ENCODE measurements at regions not wholly inside any gene's neighbourhood (a gene's known extent, or its start where the extent isn't known, plus 50 kb on each side); places are given as distances from the start of the nearest gene placed in this dataset.

DNA sequence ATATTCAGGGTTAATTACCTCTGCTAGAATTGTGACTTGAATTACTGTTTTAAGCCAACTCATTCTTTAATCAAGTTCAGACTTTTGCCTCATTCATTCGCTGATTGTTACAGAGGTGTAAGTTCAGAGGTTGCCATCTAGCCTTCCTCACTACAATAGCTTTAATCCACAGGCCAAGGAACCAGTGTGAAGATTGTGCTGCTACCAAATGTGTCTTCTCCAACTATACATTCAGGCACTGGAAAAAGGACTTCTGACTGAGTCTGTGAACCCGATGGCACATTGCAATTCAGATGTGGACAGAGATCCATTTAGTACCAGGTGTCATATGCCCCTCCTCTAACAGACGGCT, 111.2 kb upstream of the ADGRF1 start:
- no peak overlapping the region for H4K8ac ChIP-seq (ENCODE audit: low read length)
- H2BK5ac ChIP-seq (ENCODE audit: low read depth, low read length, poor library complexity, severe bottlenecking) = no peak overlapping the region
- H3K27me3 ChIP-seq (ENCODE audit: control insufficient read depth in 1 of 2, insufficient read depth in 1 of 2, low read length in 2 of 2) = no peaks in the 10 kb centered on the region
- no peak overlapping the region for H3K9ac ChIP-seq (ENCODE audit: low read length)
- H2BK15ac ChIP-seq (ENCODE audit: low read depth, poor library complexity, severe bottlenecking) = no peak overlapping the region
- H2BK12ac ChIP-seq (ENCODE audit: low read length in 2 of 2) = peak overlapping the region in 1 of 2 experiments; percentile 89
- WGBS = 90% methylated on average over 3 of the region's 3 CpGs
- H3K36me3 ChIP-seq (ENCODE audit: control insufficient read depth in 1 of 2, insufficient read depth in 2 of 2, low read depth in 1 of 2, low read length in 2 of 2) = no peaks in the 10 kb centered on the region
- no peaks in the 10 kb centered on the region for H3K9me3 ChIP-seq (ENCODE audit: control insufficient read depth, low read length)
- no peak overlapping the region for H2AK5ac ChIP-seq (ENCODE audit: low read length, severe bottlenecking)
- no peak overlapping the region for H3K4me2 ChIP-seq (ENCODE audit: low read length, poor library complexity, severe bottlenecking)
- H4K91ac ChIP-seq (ENCODE audit: low read length) = peak overlapping the region; percentile 75
- H3K4me1 ChIP-seq (ENCODE audit: control insufficient read depth, insufficient read depth, low read depth, low read length) = peaks cover 7% of the 10 kb centered on the region
- H3K27ac ChIP-seq (ENCODE audit: low read length, poor library complexity, severe bottlenecking) = peak overlapping the region; percentile 43
- H3K23ac ChIP-seq (ENCODE audit: low read length in 2 of 2) = no peak overlapping the region
- H2BK120ac ChIP-seq (ENCODE audit: low read depth, low read length) = no peak overlapping the region
- peak overlapping the region; percentile 10 to 70 for H3K18ac ChIP-seq (ENCODE audit: low read depth in 1 of 2, low read length in 2 of 2)
- no peak for DNase-seq
- H2AFZ ChIP-seq (ENCODE audit: low read depth, low read length) = no peak overlapping the region
- no peaks in the 10 kb centered on the region for H3K79me1 ChIP-seq (replicated peaks; ENCODE audit: low read length, poor library complexity, severe bottlenecking)
- no peak overlapping the region for H3K4ac ChIP-seq (ENCODE audit: low read depth in 1 of 2, low read length in 2 of 2)
- no peak overlapping the region for H3K14ac ChIP-seq (ENCODE audit: low read length in 2 of 2)
- H3K4me3 ChIP-seq (ENCODE audit: insufficient read depth in 1 of 2, low read depth in 1 of 2, low read length in 2 of 2) = no peak overlapping the region

DNA sequence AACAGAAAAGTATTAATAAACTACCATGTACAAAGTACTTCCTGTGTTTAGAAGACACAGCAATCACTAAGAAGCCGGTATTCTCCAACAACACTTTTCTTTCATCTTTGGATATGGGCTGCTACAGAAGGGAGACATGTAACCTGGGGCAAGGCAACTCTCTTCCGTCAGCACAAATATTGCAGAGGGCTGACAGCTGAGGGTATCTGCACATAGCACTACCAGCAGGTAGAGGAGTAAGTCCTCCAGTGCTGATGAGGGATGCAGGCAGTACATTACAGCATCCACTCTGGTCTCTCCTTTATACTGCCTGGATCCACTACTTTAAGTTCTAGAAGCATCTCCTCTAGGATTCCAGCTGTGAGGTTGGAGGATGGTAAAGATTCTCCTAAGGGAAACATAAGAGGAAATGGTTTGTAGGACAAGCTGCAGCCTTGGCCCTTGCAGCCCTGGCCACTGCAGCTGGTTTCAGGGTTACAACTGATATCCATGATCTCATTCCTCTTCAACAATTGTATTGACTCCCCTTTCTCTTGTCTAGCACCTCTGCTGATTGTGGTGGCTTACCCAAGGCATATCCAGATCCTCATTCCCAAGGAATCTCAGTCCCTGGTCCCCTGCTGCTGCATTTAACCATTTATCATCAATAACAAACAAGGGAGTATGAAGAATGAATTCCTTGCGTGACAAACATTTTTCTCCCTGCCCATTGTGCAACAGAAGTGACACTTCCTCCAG, 110.7 kb upstream of the ADGRF1 start:
- Histone ChIP-seq H3K14ac (ENCODE audit: low read length in 2 of 2) (no peak overlapping the region), H3K36me3 (ENCODE audit: control insufficient read depth in 1 of 2, insufficient read depth in 2 of 2, low read depth in 1 of 2, low read length in 2 of 2) (no peaks in the 10 kb centered on the region), H3K18ac (ENCODE audit: low read depth in 1 of 2, low read length in 2 of 2) (peak overlapping the region; percentile 40 to 93), H3K4me1 (ENCODE audit: control insufficient read depth, insufficient read depth, low read depth, low read length) (peaks cover 7% of the 10 kb centered on the region), H2BK5ac (ENCODE audit: low read depth, low read length, poor library complexity, severe bottlenecking) (peak overlapping the region; percentile 66), H2AFZ (ENCODE audit: low read depth, low read length) (no peak overlapping the region), H3K4me3 (ENCODE audit: insufficient read depth in 1 of 2, low read depth in 1 of 2, low read length in 2 of 2) (no peak overlapping the region), H3K27ac (ENCODE audit: low read length, poor library complexity, severe bottlenecking) (peak overlapping the region; percentile 75), H3K9ac (ENCODE audit: low read length) (no peak overlapping the region), H4K91ac (ENCODE audit: low read length) (peak overlapping the region; percentile 90), H4K8ac (ENCODE audit: low read length) (peak overlapping the region; percentile 10), H2BK12ac (ENCODE audit: low read length in 2 of 2) (peak overlapping the region; percentile 66 to 89), H2AK5ac (ENCODE audit: low read length, severe bottlenecking) (peak overlapping the region; percentile 8), H3K4me2 (ENCODE audit: low read length, poor library complexity, severe bottlenecking) (no peak overlapping the region), H3K27me3 (ENCODE audit: control insufficient read depth in 1 of 2, insufficient read depth in 1 of 2, low read length in 2 of 2) (no peaks in the 10 kb centered on the region), H3K23ac (ENCODE audit: low read length in 2 of 2) (no peak overlapping the region), H2BK120ac (ENCODE audit: low read depth, low read length) (peak overlapping the region; percentile 52), H2BK15ac (ENCODE audit: low read depth, poor library complexity, severe bottlenecking) (no peak overlapping the region), H3K9me3 (ENCODE audit: control insufficient read depth, low read length) (no peaks in the 10 kb centered on the region), H3K4ac (ENCODE audit: low read depth in 1 of 2, low read length in 2 of 2) (peak overlapping the region; percentile 6 to 73), H3K79me1 (replicated peaks; ENCODE audit: low read length, poor library complexity, severe bottlenecking) (no peaks in the 10 kb centered on the region)
- 45% methylated on average over 3 of the region's 3 CpGs for WGBS
- peak; percentile 55 for DNase-seq

- whole genome bisulfite sequencing = 86% methylated on average over 6 of the region's 8 CpGs
- Histone ChIP-seq H2AK5ac (ENCODE audit: low read length, severe bottlenecking) (peak overlapping the region; percentile 20), H3K4me1 (ENCODE audit: control insufficient read depth, insufficient read depth, low read depth, low read length) (peaks cover 9% of the 10 kb centered on the region), H3K9me3 (ENCODE audit: control insufficient read depth, low read length) (no peaks in the 10 kb centered on the region), H2BK120ac (ENCODE audit: low read depth, low read length) (peak overlapping the region; percentile 67), H2AFZ (ENCODE audit: low read depth, low read length) (no peak overlapping the region), H3K14ac (ENCODE audit: low read length in 2 of 2) (no peak overlapping the region), H3K27ac (ENCODE audit: low read length, poor library complexity, severe bottlenecking) (no peak overlapping the region), H4K91ac (ENCODE audit: low read length) (peak overlapping the region; percentile 85), H4K8ac (ENCODE audit: low read length) (peak overlapping the region; percentile 63), H3K79me1 (replicated peaks; ENCODE audit: low read length, poor library complexity, severe bottlenecking) (no peaks in the 10 kb centered on the region), H3K23ac (ENCODE audit: low read length in 2 of 2) (no peak overlapping the region), H3K9ac (ENCODE audit: low read length) (no peak overlapping the region), H3K4me2 (ENCODE audit: low read length, poor library complexity, severe bottlenecking) (no peak overlapping the region), H3K4ac (ENCODE audit: low read depth in 1 of 2, low read length in 2 of 2) (peak overlapping the region in 1 of 2 experiments; percentile 42), H2BK15ac (ENCODE audit: low read depth, poor library complexity, severe bottlenecking) (no peak overlapping the region), H2BK12ac (ENCODE audit: low read length in 2 of 2) (peak overlapping the region; percentile 78 to 84), H3K27me3 (ENCODE audit: control insufficient read depth in 1 of 2, insufficient read depth in 1 of 2, low read length in 2 of 2) (no peaks in the 10 kb centered on the region), H3K36me3 (ENCODE audit: control insufficient read depth in 1 of 2, insufficient read depth in 2 of 2, low read depth in 1 of 2, low read length in 2 of 2) (no peaks in the 10 kb centered on the region), H2BK5ac (ENCODE audit: low read depth, low read length, poor library complexity, severe bottlenecking) (no peak overlapping the region), H3K18ac (ENCODE audit: low read depth in 1 of 2, low read length in 2 of 2) (peak overlapping the region in 1 of 2 experiments; percentile 13), H3K4me3 (ENCODE audit: insufficient read depth in 1 of 2, low read depth in 1 of 2, low read length in 2 of 2) (no peak overlapping the region)
- DNase-seq = peak; percentile 30
Measured at GRCh38 chr6:47151232-47151898, 109.2 kb upstream of the ADGRF1 start.

- Histone ChIP-seq H3K4me3 (ENCODE audit: insufficient read depth in 1 of 2, low read depth in 1 of 2, low read length in 2 of 2) (no peak overlapping the region), H3K4me2 (ENCODE audit: low read length, poor library complexity, severe bottlenecking) (no peak overlapping the region), H3K9me3 (ENCODE audit: control insufficient read depth, low read length) (no peaks in the 10 kb centered on the region), H2AK5ac (ENCODE audit: low read length, severe bottlenecking) (no peak overlapping the region), H2BK120ac (ENCODE audit: low read depth, low read length) (no peak overlapping the region), H2BK12ac (ENCODE audit: low read length in 2 of 2) (peak overlapping the region; percentile 6 to 84), H3K23ac (ENCODE audit: low read length in 2 of 2) (peak overlapping the region in 1 of 2 experiments; percentile 28), H4K8ac (ENCODE audit: low read length) (no peak overlapping the region), H3K27me3 (ENCODE audit: control insufficient read depth in 1 of 2, insufficient read depth in 1 of 2, low read length in 2 of 2) (no peaks in the 10 kb centered on the region), H3K79me1 (replicated peaks; ENCODE audit: low read length, poor library complexity, severe bottlenecking) (no peaks in the 10 kb centered on the region), H2AFZ (ENCODE audit: low read depth, low read length) (no peak overlapping the region), H3K18ac (ENCODE audit: low read depth in 1 of 2, low read length in 2 of 2) (peak overlapping the region in 1 of 2 experiments; percentile 13), H3K27ac (ENCODE audit: low read length, poor library complexity, severe bottlenecking) (no peak overlapping the region), H2BK5ac (ENCODE audit: low read depth, low read length, poor library complexity, severe bottlenecking) (no peak overlapping the region), H2BK15ac (ENCODE audit: low read depth, poor library complexity, severe bottlenecking) (no peak overlapping the region), H4K91ac (ENCODE audit: low read length) (peak overlapping the region; percentile 4), H3K9ac (ENCODE audit: low read length) (no peak overlapping the region), H3K4me1 (ENCODE audit: control insufficient read depth, insufficient read depth, low read depth, low read length) (peaks cover 9% of the 10 kb centered on the region), H3K14ac (ENCODE audit: low read length in 2 of 2) (no peak overlapping the region), H3K4ac (ENCODE audit: low read depth in 1 of 2, low read length in 2 of 2) (no peak overlapping the region), H3K36me3 (ENCODE audit: control insufficient read depth in 1 of 2, insufficient read depth in 2 of 2, low read depth in 1 of 2, low read length in 2 of 2) (no peaks in the 10 kb centered on the region)
- no peak for DNase-seq
- WGBS = 100% methylated on average over 1 of the region's 2 CpGs
Measured at GRCh38 chr6:47149554-47149953, 107.4 kb upstream of the ADGRF1 start.
